D721Med (cell line): ENCODE measurements at regions not wholly inside any gene's neighbourhood (a gene's known extent, or its start where the extent isn't known, plus 50 kb on each side); places are given as distances from the start of the nearest gene placed in this dataset.
"Not testable (repeated sequence)": the region's sequence is repeated elsewhere in the genome, so short reads cannot be mapped to it uniquely, and the experiment has no call there.

ENCODE experiments used
- DNase-seq: peaks from one replicate; pipeline ENCODE4 v3.0.0; 2011; ENCODE audit warnings: low spot score; ENCODE audit not compliant: insufficient read length
- FAIRE-seq: peaks from 2 replicates; lab custom pipeline; 2011; peaks lifted over from hg19 to GRCh38; lab: Jason Lieb, UNC
- TF ChIP-seq, protein P1 (sequence below): IDR thresholded peaks from 2 replicates; pipeline ENCODE4 v1.5.1; 2012; ENCODE audit warnings: mild to moderate bottlenecking, control low read depth; ENCODE audit not compliant: insufficient read depth; ENCODE audit errors: missing control alignments

DNA sequence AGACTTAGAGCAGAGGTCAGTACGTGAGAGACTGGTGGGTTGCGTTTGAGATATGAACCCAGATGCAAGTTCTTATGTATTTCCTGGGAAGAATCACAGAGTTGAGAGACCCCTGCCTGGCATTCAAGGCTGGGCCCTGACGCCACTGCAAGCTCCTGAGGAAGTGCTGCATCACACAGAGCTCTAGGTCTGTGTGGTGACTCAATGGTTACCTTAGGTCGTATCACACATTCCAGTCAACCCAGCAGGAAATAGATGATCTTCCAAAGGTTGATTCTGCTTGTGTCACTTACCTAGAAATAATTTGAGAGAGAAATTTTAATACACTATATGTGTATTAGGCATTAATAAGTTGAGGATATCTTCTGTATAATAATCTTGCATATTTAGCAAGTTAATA is 1431.9 kb downstream of the RPIA start:
- not testable (repeated sequence) for FAIRE-seq, DNase-seq

DNA sequence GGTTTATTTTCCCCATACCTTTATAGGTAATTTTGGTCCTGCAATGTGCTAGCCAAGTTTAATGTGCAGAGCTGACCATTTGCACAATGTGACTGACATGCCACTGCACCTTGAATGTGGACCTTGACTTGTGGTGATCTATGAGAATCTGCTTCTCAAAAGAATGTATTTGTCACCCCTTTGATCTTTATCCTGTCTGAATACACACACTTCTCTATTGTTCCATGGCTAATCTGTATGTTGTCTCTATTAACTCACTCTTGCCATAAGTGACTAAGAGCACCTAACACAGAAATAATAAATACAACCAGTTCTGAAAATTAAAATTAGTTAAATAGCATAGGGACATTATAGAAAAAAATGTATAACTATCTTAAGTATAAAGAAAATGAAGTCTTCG is 1447.6 kb downstream of the RPIA start:
- not testable (repeated sequence) for FAIRE-seq, DNase-seq

DNA sequence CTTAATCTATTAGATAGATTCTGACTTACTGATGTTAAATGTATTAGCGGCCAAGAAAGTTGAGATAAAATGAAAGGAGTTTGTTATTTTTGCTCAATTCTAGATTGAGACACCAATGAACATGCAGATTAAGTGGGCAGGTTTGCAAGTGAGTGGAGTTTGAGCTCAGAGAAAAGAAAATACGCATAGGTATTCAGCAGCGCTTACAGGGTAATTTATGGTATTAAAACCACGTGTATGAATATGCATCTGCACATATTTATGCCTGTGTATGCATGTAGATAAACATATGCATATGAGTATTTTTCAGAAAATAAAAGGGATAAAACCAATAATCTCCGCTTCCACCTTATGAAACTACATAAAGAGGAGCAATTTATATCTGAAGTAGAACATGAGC is 1450.1 kb downstream of the RPIA start:
- DNase-seq, FAIRE-seq: not testable (repeated sequence)

DNA sequence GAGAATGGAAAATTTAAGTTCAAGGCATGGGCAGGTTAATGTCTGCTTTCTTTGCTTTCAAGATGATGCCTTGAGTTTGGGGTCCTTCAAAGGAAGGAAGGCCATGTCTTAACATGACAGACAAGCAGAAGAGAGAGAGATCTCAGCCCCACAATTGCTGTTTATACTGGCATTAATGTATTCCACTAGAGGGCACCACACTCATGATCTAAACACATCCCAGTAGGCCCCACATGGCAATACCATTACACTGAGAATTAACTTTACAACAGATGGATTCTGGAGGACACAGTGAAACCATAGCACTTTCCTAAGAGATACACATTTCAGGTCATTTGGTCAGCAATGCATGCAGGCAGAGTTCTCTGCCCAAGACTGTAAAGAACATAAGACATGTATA is 1460.3 kb downstream of the RPIA start:
- not testable (repeated sequence) for FAIRE-seq, DNase-seq

DNA sequence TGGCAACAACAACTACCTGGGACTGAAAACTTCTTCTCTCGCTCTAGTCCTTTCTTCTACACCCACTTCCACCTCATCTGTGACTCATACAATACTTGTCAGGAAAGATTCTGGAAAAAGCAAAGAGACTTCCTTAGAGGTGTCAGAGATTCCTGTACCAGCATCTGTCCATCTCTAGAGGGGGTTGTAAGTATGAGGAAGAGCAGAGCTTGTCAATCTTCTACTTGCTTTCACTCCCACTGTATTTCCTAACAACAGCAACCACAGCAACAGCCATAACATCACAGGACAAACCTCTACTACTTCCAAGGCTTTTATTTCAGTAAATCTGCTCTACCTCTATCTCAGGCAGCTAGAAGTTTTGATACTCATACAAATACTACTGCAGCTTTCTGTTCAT is 1479.5 kb downstream of the RPIA start:
- FAIRE-seq, DNase-seq: not testable (repeated sequence)

DNA sequence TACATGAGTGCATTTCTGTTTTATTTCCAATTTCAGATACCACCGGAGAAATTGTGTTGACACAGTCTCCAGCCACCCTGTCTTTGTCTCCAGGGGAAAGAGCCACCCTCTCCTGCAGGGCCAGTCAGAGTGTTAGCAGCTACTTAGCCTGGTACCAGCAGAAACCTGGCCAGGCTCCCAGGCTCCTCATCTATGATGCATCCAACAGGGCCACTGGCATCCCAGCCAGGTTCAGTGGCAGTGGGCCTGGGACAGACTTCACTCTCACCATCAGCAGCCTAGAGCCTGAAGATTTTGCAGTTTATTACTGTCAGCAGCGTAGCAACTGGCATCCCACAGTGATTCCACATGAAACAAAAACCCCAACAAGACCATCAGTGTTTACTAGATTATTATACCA is 1481.6 kb downstream of the RPIA start:
- not testable (repeated sequence) for FAIRE-seq, DNase-seq

DNA sequence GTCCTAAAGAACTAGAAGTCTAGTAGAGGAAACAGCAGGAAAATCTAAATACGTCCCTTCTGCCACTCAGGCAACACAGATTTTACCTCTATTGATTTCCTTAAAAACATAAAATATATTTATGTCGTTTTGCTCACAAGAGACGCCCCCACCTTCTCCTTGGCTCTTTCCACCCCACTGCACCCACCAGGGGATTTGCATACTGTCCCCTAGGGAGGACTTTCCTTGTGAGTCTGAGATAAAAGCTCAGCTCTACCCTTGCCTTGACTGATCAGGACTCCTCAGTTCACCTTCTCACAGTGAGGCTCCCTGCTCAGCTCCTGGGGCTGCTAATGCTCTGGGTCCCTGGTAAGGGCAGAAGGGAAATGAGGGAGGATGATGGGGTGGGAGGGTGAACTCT is 1488.1 kb downstream of the RPIA start:
- not testable (repeated sequence) for FAIRE-seq, DNase-seq

DNA sequence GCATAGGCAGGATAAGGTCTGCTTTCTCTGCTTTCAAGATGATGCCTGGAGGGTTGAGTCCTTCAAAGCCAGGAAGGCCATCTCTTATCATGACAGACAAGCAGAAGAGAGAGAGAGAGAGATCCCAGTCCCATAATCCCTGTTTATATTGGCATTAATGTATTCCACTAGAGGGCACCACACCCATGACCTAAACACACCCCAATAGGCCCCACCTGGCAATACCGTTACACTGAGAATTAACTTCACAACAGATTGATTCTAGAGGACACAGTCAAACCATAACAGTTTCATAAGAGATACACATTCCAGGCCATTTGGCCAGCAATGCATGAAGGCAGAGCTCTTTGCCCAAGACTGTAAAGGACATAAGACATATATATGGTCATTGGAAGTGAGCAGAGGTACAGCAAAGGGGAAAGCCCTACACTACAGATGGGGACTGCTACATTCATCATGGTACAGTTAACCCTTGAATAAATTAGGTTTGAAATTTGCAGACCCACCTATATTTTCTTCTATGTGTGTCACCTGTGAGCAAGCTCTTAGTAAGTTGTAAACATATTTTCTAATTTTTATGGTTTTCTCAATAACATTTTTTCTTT is 1516.1 kb downstream of the RPIA start:
- TF ChIP-seq, protein P1, sequence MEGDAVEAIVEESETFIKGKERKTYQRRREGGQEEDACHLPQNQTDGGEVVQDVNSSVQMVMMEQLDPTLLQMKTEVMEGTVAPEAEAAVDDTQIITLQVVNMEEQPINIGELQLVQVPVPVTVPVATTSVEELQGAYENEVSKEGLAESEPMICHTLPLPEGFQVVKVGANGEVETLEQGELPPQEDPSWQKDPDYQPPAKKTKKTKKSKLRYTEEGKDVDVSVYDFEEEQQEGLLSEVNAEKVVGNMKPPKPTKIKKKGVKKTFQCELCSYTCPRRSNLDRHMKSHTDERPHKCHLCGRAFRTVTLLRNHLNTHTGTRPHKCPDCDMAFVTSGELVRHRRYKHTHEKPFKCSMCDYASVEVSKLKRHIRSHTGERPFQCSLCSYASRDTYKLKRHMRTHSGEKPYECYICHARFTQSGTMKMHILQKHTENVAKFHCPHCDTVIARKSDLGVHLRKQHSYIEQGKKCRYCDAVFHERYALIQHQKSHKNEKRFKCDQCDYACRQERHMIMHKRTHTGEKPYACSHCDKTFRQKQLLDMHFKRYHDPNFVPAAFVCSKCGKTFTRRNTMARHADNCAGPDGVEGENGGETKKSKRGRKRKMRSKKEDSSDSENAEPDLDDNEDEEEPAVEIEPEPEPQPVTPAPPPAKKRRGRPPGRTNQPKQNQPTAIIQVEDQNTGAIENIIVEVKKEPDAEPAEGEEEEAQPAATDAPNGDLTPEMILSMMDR = peak; percentile 46
- DNase-seq (no peak), FAIRE-seq (no peak)

DNA sequence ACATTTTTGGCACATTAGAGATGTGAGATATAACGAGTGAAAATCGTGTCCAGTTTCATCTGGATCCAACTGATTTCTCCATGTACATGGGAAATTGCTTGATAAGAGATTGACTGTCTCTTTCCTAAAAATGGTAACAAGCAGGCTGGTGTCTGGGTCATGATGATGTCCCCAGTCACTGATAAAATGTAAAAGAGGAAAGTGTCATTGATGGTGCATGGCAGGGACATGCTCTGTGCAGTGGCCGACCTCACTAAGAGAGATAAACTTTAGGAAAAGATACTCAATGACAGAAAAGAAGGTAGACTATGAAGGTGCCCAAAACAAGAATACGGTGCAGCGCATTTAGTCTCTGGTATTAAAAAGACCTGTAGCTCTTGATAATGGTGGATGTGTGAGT is 1517.5 kb downstream of the RPIA start:
- TF ChIP-seq, protein P1 = no peak
- FAIRE-seq = no peak

DNA sequence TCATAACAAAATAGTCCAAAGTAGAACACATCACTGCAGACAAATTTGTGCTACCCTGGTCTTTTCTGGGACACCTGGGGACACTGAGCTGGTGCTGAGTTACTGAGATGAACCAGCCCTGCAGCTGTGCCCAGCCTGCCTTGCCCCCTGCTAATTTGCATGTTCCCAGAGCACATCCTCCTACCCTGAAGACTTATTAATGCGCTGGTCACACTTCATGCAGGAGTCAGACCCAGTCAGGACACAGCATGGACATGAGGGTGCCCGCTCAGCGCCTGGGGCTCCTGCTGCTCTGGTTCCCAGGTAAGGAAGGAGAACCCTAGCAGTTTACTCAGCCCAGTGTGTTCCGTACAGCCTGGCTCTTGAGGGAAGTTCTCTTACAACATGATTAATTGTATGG is 1518.3 kb downstream of the RPIA start:
- DNase-seq (no peak), FAIRE-seq (no peak)
- TF ChIP-seq, protein P1 = no peak

More for the DNA sequence above, 1517.5 kb downstream of the RPIA start:
- no peak for DNase-seq

DNA sequence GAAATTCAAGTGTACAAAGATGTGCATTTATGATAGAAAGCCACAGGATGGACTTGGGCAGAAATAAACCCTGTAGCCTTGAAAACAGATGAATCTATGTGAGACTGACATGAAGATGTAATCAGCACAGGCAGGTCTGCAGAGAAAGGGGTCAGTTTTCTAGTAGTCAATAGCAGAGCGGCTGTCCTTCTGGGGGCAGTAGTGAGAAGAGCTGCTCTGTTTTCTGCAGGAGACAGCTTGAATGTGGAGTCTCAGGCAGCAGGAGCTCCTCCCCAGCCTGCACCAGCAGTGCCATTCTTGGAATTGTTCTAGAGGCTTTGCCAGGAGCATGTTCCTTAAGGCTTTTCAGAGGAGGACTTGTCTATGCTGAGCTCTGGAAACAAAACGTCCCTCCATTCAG is 1524.4 kb downstream of the RPIA start:
- TF ChIP-seq, protein P1 = peak; percentile 5
- DNase-seq, FAIRE-seq: not testable (repeated sequence)

DNA sequence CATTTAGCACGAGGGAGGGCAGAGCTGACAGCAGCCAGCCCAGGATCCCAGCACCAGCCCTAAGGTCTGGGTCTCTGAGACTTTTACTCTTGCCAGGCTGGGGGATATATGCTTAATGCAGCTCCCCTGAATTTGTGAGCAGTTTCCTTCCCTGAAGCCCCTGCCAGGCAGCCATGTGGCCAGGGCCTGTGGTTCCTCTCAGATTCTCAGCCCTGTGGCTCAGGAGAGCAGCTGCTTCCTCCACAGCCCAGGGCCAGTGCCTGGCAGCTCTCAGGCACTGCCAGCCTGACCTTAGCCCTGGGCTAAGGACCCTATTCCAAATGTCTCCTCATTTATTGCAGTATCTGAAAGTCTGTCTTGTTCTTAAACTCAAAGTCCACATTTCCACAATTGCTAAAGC is 1525.3 kb downstream of the RPIA start:
- FAIRE-seq, DNase-seq: not testable (repeated sequence)

DNA sequence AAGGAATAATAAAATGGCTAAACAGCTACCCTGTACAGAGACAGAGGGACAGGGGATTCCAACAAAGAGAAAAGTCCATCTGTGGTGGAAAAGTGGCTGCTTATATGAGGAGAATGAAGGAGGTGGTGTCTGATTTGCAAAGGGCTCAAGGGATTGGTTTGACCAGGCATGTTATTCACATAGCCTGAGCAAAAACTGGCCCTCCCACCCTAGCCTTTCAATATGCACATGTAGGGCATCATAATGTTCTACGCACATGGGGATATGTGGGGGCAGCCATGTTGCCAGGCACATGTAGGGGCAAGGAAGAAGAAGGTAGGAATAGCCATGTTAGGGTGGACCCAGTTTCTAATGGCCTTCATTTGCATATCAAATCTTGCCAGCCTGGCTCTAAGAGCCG is 1527.1 kb downstream of the RPIA start:
- DNase-seq, FAIRE-seq: not testable (repeated sequence)

DNA sequence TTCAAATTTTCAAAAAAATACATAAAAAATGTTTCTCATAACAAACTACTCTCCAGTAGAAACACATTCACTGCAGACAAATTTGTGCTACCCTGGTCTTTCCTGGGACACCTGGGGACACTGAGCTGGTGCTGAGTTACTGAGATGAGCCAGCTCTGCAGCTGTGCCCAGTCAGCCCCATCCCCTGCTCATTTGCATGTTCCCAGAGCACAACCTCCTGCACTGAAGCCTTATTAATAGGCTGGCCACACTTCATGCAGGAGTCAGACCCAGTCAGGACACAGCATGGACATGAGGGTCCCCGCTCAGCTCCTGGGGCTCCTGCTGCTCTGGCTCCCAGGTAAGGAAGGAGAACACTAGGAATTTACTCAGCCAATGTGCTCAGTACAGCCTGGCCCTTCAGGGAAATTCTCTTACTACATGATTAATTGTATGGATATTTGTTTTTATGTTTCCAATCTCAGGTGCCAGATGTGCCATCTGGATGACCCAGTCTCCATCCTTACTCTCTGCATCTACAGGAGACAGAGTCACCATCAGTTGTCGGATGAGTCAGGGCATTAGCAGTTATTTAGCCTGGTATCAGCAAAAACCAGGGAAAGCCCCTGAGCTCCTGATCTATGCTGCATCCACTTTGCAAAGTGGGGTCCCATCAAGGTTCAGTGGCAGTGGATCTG is 1529.3 kb downstream of the RPIA start:
- DNase-seq, FAIRE-seq: not testable (repeated sequence)
